HUDEP-2 (cell line): ENCODE measurements at regions not wholly inside any gene's neighbourhood (a gene's known extent, or its start where the extent isn't known, plus 50 kb on each side); places are given as distances from the start of the nearest gene placed in this dataset.
"Not testable (repeated sequence)": the region's sequence is repeated elsewhere in the genome, so short reads cannot be mapped to it uniquely, and the experiment has no call there.

Experiments
- DNase-seq, 76 experiments: peaks; one replicate each; lab custom pipeline; 2025; ENCODE audit not compliant: unreplicated experiment in 76 of 76; lab: John Stamatoyannopoulos, UW

- no peak for DNase-seq
Measured at GRCh38 chr4:131339137-131339536, 1810.0 kb upstream of the PCDH10 start.

DNA sequence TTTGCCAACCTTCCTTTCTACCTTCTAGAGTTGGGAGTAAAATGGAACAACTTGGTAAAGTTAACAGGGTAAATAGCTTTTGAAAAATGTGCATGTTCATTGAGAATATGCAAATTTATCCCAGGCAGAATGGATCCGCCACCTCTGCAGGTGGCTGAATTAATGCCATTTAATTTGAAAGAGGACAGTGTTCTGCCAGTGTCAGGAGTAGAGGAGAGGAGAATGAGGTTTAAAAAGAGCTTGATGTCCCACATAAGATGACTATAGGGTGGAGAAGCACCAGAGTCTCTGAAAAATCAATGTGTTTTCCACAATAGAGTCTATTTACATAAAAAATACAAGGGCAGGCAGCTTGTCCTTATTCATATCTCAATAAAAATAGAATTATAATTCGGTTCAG is 1804.3 kb upstream of the PCDH10 start:
- no peak for DNase-seq

GRCh38 chr4:131347816-131348215 is 1801.3 kb upstream of the PCDH10 start:
- no peak for DNase-seq

DNA sequence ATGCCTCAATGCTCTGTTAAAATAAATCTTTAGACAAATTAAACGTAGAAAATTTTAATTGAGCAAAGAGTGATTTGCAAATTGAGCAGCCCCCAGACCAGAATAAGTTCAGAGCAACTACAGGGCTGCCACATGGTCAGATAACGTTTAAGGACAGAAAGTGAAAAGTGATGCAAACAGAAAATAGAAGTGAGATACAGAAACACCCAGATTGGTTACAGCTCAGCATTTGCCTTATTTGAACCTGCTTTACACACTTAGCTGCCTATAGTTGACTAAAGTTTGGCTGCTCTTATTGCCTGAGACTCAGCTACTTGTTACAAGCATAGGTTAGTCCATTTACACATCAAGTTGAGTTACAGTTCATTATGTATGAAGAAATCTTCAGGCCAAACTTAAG is 1800.8 kb upstream of the PCDH10 start:
- no peak for DNase-seq

DNA sequence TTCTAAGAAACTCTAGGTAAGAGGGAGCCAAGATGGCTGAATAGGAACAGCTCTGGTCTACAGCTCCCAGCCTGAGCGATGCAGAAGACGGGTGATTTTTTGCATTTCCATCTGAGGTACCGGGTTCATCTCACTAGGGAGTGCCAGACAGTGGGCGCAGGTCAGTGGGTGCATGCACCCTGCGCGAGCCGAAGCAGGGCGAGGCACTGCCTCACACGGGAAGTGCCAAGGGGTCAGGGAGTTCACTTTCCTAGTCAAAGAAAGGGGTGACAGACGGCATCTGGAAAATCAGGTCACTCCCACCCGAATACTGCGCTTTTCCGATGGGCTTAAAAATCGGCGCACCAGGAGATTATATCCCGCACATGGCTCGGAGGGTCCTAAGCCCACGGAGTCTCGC is 1796.7 kb upstream of the PCDH10 start:
- not testable (repeated sequence) for DNase-seq

DNA sequence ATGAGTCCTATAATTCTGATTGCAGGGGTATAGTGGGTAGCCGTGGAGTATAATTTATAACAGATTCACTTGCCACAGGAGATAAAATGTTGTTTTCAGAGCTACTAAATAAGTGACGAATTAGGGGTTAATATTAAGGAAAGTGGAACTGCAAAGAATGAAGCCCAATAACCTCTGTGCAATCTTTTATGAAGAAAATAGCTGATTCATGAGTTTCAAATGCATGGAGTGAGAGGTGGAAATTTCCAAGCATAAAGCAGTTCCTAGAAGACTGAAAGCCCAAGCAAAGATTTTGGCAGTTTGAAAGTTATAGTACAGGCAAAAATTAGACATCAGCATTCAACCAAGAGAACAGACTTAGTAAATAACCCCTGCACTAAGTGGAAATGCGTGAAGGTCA is 1782.4 kb upstream of the PCDH10 start:
- no peak for DNase-seq

DNA sequence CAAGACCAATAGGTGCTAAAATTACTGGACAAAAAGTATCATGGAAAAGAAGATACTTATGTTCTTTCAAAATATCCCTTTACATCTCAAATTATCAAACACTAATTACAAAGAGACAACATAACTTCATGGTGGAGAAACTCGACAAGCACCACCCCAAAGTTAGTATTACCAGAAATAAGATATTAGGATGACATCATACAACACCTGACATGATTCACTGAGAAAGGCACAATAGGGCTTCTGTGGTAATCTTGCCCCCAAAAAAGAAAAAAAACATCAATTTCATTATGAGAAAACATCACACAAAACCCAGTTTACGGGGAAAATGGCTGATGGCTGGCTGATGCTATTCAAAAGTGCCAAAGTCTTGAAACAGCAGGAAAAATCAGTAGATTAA is 1781.7 kb upstream of the PCDH10 start:
- no peak for DNase-seq

- DNase-seq: no peak
Measured at GRCh38 chr4:131370846-131371245, 1778.2 kb upstream of the PCDH10 start.

DNA sequence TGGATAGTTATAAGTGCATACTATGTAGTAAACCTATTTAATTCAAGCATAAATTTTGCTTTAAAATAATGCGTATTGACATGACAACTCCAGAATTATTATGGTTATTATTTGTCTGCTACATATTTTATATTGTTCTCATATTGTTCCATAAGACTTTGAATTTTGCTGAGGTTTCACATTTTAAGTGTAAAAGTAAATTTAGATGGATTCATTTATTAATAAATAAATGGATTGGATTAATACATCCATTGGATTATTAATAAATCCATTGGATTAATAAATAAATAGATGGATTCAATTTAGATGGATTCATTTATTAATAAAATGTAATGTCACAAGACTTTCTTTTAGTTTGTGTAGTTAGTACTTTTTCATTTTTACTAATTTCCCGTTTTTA is 1768.0 kb upstream of the PCDH10 start:
- DNase-seq: no peak

DNA sequence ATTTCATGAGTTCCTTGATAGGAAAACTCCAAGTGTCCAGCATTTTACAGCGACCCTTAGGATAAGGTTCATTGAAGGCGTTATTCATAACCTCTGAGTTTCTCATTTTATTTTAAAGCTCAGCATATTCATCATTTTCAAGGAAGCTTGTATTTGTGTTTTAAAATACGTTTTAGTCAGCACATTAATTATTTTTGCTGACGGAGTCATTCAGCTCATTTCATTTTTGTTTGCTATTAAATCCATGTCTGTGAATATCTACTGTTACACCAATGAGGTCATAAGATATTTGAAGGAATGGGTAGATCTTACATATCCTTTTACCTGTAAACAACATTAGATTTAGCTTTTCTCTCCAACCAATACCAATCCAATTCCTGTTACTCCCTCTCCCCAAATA is 1766.3 kb upstream of the PCDH10 start:
- no peak for DNase-seq

DNA sequence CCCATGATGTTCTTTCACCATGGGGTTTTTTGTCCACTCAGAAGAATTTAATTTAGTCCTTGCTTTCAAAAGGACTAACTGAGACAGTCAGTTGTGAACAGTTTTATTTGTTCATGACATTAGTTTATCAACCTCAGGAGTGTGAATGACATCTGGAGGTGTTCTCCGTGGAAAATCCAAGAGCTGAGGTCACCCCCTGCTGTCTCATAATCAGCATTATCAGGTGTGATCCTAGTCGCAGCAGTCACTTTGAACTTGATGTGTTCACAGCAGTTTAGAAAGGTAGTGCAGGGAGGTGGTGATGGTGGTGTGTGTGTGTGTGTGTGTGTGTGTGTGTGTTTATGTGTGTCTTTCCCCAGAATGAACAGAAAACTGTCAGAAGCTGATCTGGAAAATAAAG is 1760.8 kb upstream of the PCDH10 start:
- DNase-seq: no peak

GRCh38 chr4:131408102-131408501 is 1741.0 kb upstream of the PCDH10 start:
- no peak for DNase-seq

GRCh38 chr4:131411393-131411792 is 1737.7 kb upstream of the PCDH10 start:
- no peak for DNase-seq

GRCh38 chr4:131419147-131419546 is 1729.9 kb upstream of the PCDH10 start:
- DNase-seq: no peak

DNA sequence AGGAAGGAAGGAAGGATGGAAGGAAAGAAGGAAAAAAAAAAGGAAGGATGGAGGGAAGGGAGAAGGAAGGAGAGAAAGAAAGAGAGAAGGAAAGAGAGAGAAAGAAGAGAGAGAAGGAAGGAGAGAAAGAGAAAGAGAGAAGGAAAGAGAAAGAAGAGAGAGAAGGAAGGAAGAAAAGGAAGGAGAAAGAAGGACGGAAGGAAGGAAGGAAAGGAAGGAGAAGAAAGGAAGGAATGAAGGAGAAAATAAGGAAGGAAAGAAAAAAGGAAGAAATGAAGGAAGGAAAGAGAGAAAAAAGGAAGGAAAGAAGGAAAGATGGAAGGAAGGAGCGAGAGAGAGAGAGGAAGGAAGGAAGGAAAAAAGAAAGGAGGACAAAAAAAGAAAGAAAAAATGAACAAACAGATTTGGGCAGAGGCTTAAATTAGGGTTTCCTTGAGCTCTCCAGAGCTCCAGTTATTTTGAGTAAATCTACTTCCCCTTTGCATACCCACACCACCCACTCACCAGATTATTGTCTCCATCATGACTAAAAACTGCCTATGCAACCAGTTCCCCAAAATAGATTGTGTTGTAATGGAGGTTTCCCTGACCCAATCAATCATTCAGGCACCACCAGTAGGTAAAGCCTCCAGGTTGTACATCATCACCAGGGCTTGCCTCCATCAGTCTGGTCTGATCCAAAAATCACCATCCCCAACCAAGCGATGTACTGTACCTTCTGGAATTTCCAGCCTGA is 1722.9 kb upstream of the PCDH10 start:
- no peak for DNase-seq

DNA sequence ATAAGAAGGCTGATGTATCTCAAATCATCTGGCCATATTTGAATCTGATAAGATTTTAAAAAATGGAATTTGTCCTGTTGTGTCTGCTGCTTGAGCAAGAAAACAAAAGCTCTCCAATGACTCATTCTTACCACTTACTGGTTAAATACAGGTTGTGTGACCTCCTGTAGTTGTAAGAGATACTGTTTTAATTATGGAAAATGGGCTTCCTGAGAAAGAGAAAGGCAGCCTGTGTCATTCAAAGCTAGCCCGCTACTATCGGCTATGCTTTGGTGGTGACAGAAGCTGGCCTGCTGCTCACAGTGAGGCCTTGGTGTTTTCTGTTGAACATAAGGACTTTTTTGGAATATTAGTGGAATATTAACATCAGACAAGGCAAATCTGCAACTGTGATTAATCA is 1722.1 kb upstream of the PCDH10 start:
- no peak for DNase-seq

DNA sequence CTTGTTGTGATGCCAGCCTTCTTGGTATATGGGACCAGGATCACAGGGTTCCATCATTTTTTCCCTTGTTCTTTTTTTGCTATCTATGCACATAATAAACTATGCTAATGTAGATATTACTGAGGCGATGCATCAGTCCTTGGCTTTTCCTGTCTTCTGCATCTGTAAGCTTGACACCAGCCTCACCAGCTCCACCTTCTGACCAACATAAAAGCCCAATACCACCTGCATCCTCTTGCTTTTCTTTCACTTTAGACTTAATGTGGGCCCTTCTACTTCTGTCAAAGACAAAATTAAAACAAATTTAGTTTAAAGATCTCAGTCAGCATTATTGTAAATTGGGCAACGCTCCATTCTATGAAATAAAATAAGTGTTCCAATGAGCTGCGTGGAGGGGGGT is 1718.8 kb upstream of the PCDH10 start:
- DNase-seq: peak in 2 of 76 experiments; percentile 4 to 7

- no peak for DNase-seq
Measured at GRCh38 chr4:131441004-131441688, 1707.9 kb upstream of the PCDH10 start.

DNA sequence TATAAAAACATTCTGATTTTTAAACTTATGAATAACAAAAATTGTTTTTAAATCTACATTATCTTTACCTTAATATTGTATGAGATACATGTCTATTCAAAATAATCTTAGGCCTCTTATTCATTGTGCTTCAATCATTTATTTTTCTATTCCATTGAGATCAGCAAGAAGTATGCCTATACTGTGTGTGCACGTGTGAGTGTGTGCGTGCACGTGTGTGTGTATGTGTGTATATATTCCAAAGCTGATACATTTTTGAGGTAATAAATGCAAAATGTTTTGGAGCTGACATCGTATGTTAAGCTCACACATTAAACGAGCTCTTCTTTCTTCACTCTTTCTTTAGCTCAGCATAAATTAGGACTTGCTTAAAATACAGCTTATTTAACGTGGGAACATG is 1701.2 kb upstream of the PCDH10 start:
- DNase-seq: no peak

- DNase-seq: no peak
Measured at GRCh38 chr4:131450572-131451209, 1698.4 kb upstream of the PCDH10 start.

DNA sequence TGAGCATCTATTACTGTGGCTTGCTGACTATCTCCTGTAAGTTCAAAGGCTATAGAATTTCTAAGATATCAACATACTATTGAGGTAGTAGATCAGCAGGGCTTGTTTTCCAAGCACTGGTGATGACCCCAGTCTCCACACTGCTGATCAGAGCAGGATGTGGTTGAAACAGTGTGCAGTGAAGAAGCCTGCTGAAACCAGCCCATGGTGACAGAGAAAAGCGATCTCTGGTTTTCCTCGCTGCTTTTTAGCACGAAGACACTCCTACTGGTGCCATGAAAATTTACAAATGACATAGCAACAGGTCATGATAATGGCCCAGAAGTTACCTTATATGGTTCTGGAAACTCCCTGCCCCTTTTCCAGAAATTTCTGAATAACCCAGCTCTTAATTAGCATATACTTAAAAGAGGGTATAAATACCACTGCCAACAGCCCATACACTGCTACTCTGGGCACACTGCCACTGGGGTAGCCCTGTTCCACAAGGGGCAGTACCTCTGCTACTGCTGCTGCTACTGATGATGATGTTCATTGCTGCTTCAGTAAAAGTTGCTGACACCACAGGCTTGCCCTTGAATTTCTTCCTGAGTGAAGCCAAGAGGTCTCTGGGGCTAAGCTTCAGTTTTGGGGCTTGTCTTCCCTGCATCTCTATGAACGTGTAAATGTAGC is 1689.5 kb upstream of the PCDH10 start:
- no peak for DNase-seq
